Transverse colon (tissue), 4 donors: ENCODE measurements at regions not wholly inside any gene's neighbourhood (a gene's known extent, or its start where the extent isn't known, plus 50 kb on each side); places are given as distances from the start of the nearest gene placed in this dataset.

Source experiments
- CTCF ChIP-seq, 5 experiments: fragments of 200-600 bp in 3 of 5; fragments of 450-650 bp in 2 of 5; sonication (generic) in 3 of 5; IDR thresholded peaks; 1 replicate in 2 of 5; 2 replicates in 3 of 5; pipeline ENCODE4 v1.5.1; 2016 to 2017; ENCODE audit warnings: antibody characterized with exemption in 5 of 5, inconsistent platforms in 3 of 5, mild to moderate bottlenecking in 2 of 5, moderate library complexity in 1 of 5
- POLR2A ChIP-seq: fragments of 450-650 bp; IDR thresholded peaks from one replicate; pipeline ENCODE4 v1.6.1; 2016; ENCODE audit warnings: antibody characterized with exemption, mild to moderate bottlenecking, moderate library complexity
- POLR2AphosphoS5 ChIP-seq, 3 donors: sonication (generic); formaldehyde crosslinking; IDR thresholded peaks; one replicate each; pipeline ENCODE4 v1.6.1; 2016; ENCODE audit warnings: antibody characterized with exemption in 3 of 3

GRCh38 chr7:84895563-84895962, 291.3 kb downstream of the SEMA3D start:
- no peak for TF ChIP-seq POLR2A
- TF ChIP-seq POLR2AphosphoS5 (IDR thresholded peaks at IDR 0.05), result no peak
- no peak for TF ChIP-seq CTCF (IDR thresholded peaks at IDR 0.05)
